Stimulated activated CD4-positive, alpha-beta T cell treated with anti-CD3 and anti-CD28 coated beads, Interleukin-1b, Interleukin-23, amount 100 ng/mL, for 48 hours (primary cell): ENCODE measurements at regions not wholly inside any gene's neighbourhood (a gene's known extent, or its start where the extent isn't known, plus 50 kb on each side); places are given as distances from the start of the nearest gene placed in this dataset.
"Not testable (repeated sequence)": the region's sequence is repeated elsewhere in the genome, so short reads cannot be mapped to it uniquely, and the experiment has no call there.

Experiments
- DNase-seq: peaks from one replicate; pipeline ENCODE4 v3.0.0-alpha.2; 2020

DNA sequence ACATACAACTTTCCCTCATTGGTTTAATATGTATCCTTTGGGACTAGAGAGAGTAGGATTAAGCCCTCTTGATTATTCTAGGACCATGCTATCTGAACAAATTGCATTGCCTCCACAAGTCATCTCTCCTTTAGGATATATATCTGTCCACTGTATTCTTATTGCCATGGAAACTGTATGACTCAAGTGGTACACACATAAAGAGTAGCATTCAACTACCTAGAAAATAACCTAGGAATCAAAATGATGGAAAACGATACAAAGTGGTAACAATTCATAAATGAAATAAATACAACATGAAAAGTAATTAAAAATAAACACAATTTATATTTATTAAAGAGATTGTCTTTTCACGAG lies 212.1 kb upstream of the P2RY1 start:
- DNase-seq = no peak

DNA sequence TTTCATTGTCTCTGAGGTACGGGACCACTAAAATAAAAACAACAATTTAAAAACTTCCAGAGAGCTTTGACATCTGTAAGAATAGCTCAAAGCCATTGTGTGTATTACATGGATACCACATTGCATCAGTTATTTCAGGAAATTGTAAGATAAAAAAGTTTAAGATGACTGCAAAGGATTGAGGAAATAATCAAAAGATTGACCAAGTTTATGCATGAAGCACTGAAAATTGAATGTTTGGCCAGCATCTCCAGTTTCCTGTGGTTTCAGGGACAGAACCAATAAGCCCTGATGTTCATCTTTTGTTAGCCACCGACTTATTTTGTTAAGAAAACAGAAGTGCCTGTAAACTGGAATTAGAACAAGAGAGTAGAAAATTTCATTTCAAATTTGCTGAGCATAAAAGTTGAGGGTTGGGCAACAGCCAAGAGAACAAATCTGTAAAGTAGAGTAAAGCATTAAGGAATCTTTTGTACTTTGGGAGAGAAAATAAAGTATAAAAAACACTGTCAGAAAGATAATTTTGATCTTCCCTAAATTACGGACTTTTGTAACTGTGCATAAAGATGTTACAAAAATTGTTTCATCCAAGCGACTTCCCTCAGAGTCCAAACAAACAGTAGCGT lies 211.5 kb upstream of the P2RY1 start:
- no peak for DNase-seq

- no peak for DNase-seq
Measured at GRCh38 chr3:152626226-152626625, 208.7 kb upstream of the P2RY1 start.

- DNase-seq = no peak
Measured at GRCh38 chr3:152628496-152628895, 206.4 kb upstream of the P2RY1 start.

DNA sequence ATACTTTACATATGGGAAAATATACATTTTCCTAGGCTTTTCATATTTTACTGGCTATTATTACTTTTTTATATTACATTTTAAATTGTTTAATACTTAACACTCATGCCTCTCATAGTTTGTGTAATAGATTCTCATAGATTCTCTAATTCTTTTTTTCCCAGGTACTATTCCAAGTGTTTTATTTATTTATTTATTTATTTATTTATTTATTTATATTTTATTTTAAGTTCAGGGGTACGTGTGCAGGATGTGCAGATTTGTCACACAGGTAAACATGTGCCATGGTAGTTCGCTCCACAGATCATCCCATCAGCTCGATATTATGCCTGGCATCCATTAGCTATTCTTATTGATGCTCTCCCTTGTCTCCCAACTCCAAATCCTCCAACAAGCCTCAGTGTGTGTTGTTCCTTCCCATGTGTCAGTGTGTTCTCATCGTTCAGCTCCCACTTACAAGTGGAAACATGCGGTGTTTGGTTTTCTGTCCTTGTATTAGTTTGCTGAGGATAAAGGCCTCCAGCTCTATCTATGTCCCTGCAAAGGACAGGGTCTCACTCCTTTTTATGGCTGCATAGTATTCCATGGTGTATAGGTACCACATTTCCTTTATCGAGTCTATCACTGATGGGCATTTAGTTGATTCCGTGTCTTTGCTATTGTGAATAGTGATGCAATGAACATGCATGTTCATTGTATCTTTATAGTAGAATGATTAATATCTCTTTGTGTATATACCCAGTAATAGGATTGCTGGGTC lies 205.4 kb upstream of the P2RY1 start:
- no peak for DNase-seq

DNA sequence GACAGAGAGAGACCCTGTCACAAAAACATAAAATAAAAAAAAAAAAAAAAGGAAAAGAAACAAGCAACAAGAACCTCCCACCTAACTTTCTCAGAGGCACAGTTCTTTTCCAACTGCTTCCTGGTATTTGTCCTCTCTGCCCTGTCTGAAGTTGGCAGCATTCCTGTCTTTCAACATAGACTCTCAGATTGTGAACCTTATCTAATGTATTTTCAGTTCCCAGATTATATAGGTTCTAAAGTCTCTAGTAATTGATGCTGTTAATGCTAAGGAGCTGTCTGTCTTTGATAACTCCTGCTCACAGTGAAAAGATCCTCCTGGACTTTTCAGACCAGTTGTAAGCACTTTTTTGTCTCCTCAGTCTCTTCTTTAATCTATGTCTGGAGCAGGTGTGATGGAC lies 199.5 kb upstream of the P2RY1 start:
- DNase-seq = no peak

DNA sequence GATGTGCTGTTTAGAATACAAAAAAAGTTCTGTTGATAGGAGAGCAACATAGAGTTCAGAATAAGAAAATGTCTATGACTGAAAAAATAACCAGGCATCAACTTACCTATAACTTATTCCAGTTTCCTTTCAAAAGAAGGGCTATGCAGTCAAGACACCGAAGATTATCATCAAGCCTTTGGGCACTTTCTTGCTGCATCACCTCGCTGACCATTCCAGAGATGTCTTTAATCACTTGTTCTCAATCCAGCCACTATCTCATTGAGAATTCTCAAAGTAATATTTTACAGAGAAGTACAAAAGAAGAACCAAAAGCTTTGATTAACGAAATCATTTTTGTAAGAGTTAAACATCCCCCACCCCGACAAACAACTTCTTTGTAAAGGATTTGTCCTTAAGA lies 198.3 kb upstream of the P2RY1 start:
- no peak for DNase-seq

- DNase-seq = no peak
Measured at GRCh38 chr3:152638214-152638613, 196.7 kb upstream of the P2RY1 start.

DNA sequence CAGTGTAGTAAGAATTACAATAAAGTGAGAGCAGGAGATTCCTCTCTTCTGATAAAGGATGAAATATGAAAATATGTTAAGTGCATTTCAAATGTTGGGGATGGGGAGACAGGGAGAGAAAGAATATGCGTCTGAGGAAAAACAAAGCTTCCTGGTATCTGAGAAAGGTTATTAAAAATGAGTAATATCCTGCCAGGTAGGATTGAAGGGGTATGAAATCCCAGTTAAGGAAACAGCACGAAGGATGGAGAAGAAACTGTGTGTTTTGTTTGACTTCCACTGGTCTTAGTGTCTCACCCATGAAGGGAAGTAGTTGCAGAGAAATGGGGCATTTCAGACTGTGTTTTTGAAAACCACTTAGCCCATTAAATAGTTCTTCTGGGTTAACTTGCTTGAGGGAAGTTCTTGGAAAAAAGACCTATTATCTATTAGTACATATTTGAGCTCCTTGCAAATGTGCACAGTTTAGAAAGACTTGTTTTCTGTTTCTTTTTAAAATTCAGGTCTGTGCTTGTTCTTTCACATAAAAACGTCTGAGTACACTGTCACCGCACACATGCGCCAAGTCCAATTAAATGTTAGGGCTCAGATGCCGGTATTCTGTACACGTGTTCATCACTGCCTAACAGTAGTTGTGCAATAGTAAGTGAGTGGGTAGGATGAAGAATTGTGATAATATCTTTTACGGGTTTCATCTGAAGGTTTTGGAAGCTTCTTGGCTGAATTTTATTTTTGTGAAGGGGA lies 196.1 kb upstream of the P2RY1 start:
- no peak for DNase-seq

DNA sequence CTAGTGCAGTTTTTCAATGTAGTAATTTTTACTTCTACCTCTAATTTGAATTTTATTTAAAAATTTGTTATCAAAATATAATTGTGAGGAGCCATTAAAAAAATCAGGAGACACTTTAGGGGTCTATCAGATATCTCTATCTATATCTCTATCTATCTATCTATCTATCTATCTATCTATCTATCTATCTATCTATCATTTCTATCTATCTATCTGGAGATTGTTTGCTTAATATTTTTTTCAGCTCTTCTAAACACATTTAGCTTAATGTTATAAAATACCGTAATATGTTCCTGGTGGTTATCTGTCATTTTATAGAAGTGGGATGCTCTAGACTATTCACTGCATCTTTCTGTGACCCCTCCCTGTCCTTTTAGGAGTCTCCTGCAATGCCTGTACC lies 193.7 kb upstream of the P2RY1 start:
- no peak for DNase-seq

DNA sequence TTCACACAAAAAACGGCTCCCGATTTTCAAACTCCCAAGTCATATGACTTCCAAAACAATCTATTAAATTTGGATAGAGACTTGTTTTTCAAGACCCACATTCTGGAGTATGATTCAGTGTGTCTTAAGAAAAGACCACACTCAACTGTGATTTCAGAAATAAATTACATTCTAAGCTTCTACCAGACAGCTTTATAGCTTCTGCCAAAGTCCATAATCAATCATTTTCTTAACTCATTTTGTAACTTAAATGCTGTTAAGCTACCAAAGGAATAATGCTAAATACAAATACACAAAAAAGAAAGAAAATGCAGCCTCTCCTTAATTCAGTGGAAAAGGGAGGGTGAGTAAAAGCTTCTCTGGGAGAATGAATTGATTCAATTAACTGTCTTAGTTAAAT lies 192.3 kb upstream of the P2RY1 start:
- DNase-seq = no peak

GRCh38 chr3:152644478-152644877 lies 190.5 kb upstream of the P2RY1 start:
- DNase-seq = no peak

DNA sequence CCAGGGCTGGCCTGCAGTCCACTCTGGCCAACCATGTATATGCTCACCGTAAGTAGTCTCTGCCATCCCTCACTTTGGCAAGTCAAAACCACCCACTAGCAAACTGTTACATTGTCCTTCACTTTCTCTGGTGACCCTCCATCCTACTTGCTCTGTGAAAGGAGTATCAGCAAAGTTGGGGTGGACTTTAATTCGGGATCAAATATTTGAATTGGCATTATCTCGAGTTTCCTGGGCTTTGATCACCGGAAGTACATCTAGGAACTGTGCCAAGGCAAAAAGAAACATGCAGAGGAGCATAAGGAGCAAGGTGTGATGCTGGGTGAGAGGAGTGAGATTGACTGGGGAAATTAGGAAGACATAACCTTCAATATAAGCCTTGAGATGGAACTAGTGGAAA lies 188.9 kb upstream of the P2RY1 start:
- DNase-seq = no peak

- DNase-seq = no peak
Measured at GRCh38 chr3:152650177-152650576, 184.8 kb upstream of the P2RY1 start.

DNA sequence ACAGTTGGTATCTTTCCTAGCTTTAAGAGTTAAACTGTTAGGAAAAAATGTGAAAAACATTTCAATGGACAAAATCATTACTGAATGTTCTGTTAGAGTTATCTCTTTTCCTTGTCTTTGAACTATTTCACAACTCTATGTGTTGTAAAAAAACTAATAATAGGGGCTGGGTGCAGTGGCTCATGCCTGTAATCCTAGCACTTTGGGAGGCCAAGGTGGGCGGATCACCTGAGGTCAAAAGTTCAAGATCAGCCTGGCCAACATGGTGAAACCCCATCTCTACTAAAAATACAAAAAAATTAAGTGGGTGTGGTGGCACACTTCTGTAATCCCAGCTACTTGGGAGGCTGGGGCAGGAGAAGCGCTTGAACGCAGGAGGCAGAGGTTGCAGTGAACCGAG lies 184.0 kb upstream of the P2RY1 start:
- DNase-seq = not testable (repeated sequence)

- DNase-seq = no peak
Measured at GRCh38 chr3:152656214-152656971, 178.5 kb upstream of the P2RY1 start.

GRCh38 chr3:152656972-152657355 lies 178.0 kb upstream of the P2RY1 start:
- no peak for DNase-seq

- DNase-seq = no peak
Measured at GRCh38 chr3:152658977-152659720, 175.8 kb upstream of the P2RY1 start.

- DNase-seq = no peak
Measured at GRCh38 chr3:152662157-152662556, 172.8 kb upstream of the P2RY1 start.

DNA sequence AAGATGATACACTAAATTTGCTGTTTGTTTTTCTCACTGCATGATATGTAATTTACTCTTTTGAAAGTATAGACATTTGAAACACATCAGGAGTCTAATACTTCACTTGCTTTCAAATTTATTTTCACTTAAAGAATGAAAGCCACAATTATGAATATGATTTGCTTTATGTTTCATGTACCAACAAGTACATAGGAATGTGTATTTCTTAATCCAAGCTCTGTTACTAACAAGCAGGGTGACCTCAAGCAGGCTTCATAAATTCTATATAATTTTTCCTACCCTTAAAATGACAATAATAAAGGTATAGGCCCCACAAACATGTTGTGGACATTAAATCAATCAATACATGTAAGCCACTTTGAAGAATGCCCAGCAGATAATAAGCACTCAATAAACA lies 170.2 kb upstream of the P2RY1 start:
- no peak for DNase-seq

GRCh38 chr3:152667267-152667666 lies 167.7 kb upstream of the P2RY1 start:
- no peak for DNase-seq

DNA sequence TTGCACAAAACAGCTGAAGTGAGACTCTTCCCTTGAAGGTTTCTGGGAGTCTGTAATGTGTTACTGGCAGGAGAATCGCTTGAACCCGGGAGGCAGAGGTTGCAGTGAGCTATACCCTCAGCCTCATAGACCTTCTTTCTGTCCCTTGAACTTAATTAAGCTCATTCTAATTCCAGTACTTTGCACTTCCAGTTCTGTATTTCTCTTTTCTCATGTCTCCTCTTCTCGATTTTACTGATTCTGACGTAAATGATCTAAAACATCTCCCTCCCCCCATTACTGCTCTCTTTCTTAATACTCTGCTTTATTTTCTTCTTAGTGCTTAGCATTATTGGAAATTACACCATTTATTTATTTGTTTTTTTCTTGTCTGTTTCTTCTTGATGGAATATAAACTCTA lies 165.4 kb upstream of the P2RY1 start:
- no peak for DNase-seq
